SK-N-SH treated with all-trans-retinoic acid at 6 μM for 48 hours (cell line): ENCODE measurements at regions not wholly inside any gene's neighbourhood (a gene's known extent, or its start where the extent isn't known, plus 50 kb on each side); places are given as distances from the start of the nearest gene placed in this dataset.

Source experiments
- ATAC-seq: fragments of 200-7000 bp; cut with Tn5 transposase; 3 replicates; pipeline ENCODE4 v1.9.1; 2020; ENCODE audit warnings: mild to moderate bottlenecking, moderate library complexity
- ARNTL ChIP-seq: fragments of 450-650 bp; formaldehyde crosslinking; IDR thresholded peaks from 2 replicates; pipeline ENCODE4 v1.5.0; 2020; ENCODE audit warnings: low read depth, mild to moderate bottlenecking, moderate library complexity, borderline replicate concordance
- BACH2 ChIP-seq: fragments of 250-450 bp; sonication (Bioruptor Pico); IDR thresholded peaks from 2 replicates; pipeline ENCODE4 v1.9.0; 2021; ENCODE audit warnings: mild to moderate bottlenecking, borderline replicate concordance
- CSDC2 ChIP-seq: fragments of 250-450 bp; sonication (Bioruptor Pico); IDR thresholded peaks from 2 replicates; pipeline ENCODE4 v1.5.0; 2020; ENCODE audit warnings: mild to moderate bottlenecking, moderate library complexity
- ESRRG ChIP-seq: fragments of 250-450 bp; sonication (Bioruptor Pico); IDR thresholded peaks from 2 replicates; pipeline ENCODE4 v1.6.1; 2021; ENCODE audit warnings: mild to moderate bottlenecking
- GLIS3 ChIP-seq: fragments of 250-450 bp; sonication (Bioruptor Pico); IDR thresholded peaks from 2 replicates; pipeline ENCODE4 v1.5.0; 2020; ENCODE audit warnings: mild to moderate bottlenecking, moderate library complexity
- ISL1 ChIP-seq: fragments of 250-450 bp; sonication (Bioruptor Pico); IDR thresholded peaks from 2 replicates; pipeline ENCODE4 v2.1.2; 2022; ENCODE audit warnings: mild to moderate bottlenecking, moderate library complexity
- OSR1 ChIP-seq: fragments of 250-450 bp; sonication (Bioruptor Pico); IDR thresholded peaks from 2 replicates; pipeline ENCODE4 v1.8.0; 2022; ENCODE audit warnings: moderate library complexity, mild to moderate bottlenecking, inconsistent platforms
- RARB ChIP-seq: fragments of 250-450 bp; sonication (Bioruptor Pico); IDR thresholded peaks from 2 replicates; pipeline ENCODE4 v1.8.0; 2021; ENCODE audit warnings: mild to moderate bottlenecking, moderate library complexity
- SNAI2 ChIP-seq: fragments of 250-450 bp; sonication (Bioruptor Pico); IDR thresholded peaks from 2 replicates; pipeline ENCODE4 v1.5.0; 2020; ENCODE audit warnings: mild to moderate bottlenecking, moderate library complexity
- TCF4 ChIP-seq: fragments of 250-450 bp; sonication (Bioruptor Pico); IDR thresholded peaks from 2 replicates; pipeline ENCODE4 v1.8.0; 2021; ENCODE audit warnings: mild to moderate bottlenecking, moderate library complexity, borderline replicate concordance
- TOX ChIP-seq: fragments of 250-450 bp; sonication (Bioruptor Pico); IDR thresholded peaks from 2 replicates; pipeline ENCODE4 v1.8.0; 2021; ENCODE audit warnings: mild to moderate bottlenecking, moderate library complexity, borderline replicate concordance
- ZC3H10 ChIP-seq: fragments of 250-450 bp; sonication (Bioruptor Pico); IDR thresholded peaks from 2 replicates; pipeline ENCODE4 v1.5.1; 2021; ENCODE audit warnings: mild to moderate bottlenecking, moderate library complexity
- ZFP3 ChIP-seq: fragments of 250-450 bp; sonication (Bioruptor Pico); IDR thresholded peaks from 2 replicates; pipeline ENCODE4 v1.5.0; 2020; ENCODE audit warnings: mild to moderate bottlenecking, moderate library complexity
- ZFP30 ChIP-seq: fragments of 450-650 bp; formaldehyde crosslinking; IDR thresholded peaks from 2 replicates; pipeline ENCODE4 v1.5.0; 2022; ENCODE audit warnings: mild to moderate bottlenecking, moderate library complexity
- ZNF565 ChIP-seq: fragments of 450-650 bp; formaldehyde crosslinking; conservative IDR thresholded peaks from 2 replicates; pipeline ENCODE4 v1.5.0; 2020; ENCODE audit warnings: low read depth, mild to moderate bottlenecking, moderate library complexity
- ZNF70 ChIP-seq: fragments of 450-650 bp; formaldehyde crosslinking; IDR thresholded peaks from 2 replicates; pipeline ENCODE4 v1.5.0; 2020; ENCODE audit warnings: mild to moderate bottlenecking, moderate library complexity
- ZNF8 ChIP-seq: fragments of 450-650 bp; formaldehyde crosslinking; IDR thresholded peaks from 2 replicates; pipeline ENCODE4 v1.5.0; 2020; ENCODE audit warnings: mild to moderate bottlenecking, moderate library complexity
- TF ChIP-seq, protein P1 (sequence below): fragments of 250-450 bp; sonication (Bioruptor Pico); IDR thresholded peaks from 2 replicates; pipeline ENCODE4 v1.8.0; 2021; ENCODE audit warnings: low read depth, mild to moderate bottlenecking, moderate library complexity, borderline replicate concordance
- TF ChIP-seq, protein P2 (sequence below): fragments of 250-450 bp; sonication (Bioruptor Pico); IDR thresholded peaks from 2 replicates; pipeline ENCODE4 v1.8.0; 2020; ENCODE audit warnings: mild to moderate bottlenecking, moderate library complexity, borderline replicate concordance
- TF ChIP-seq, protein P3 (sequence below): fragments of 250-450 bp; sonication (Bioruptor Pico); IDR thresholded peaks from 2 replicates; pipeline ENCODE4 v1.5.1; 2021; ENCODE audit warnings: mild to moderate bottlenecking, moderate library complexity
- TF ChIP-seq, protein P4 (sequence below): fragments of 250-450 bp; sonication (Bioruptor Pico); IDR thresholded peaks from 2 replicates; pipeline ENCODE4 v1.5.0; 2020; ENCODE audit warnings: mild to moderate bottlenecking, moderate library complexity

DNA sequence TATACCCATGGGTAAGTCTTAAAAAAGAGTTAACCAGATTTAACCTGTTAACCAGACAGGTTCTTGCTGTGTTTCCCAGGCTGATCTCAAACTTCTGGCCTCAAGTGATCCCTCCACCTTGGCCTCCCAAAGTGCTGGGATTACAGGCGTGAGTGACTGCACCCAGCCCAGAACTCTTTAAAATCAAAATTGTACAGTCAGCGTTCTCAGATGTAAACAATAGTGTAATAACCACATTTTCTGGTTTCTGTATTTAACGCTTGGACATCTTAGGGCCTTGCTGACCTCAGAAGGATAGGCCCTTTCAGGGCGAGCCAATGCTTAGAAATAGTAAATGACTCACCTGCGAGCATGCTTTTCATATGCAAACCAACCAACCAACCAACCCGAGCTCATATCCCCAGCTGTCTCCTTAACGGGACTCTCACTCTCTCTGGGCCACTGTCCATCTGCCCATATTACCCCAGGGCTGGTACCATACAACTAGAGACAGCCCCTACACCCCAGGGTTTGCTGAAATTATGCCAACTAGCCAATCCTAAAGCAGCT is 415.0 kb upstream of the XYLT1 start (continued):
- TF ChIP-seq TCF4 (CRISPR knock-in tag) (no peak), TOX (CRISPR knock-in tag) (no peak)
- TF ChIP-seq, protein P1, sequence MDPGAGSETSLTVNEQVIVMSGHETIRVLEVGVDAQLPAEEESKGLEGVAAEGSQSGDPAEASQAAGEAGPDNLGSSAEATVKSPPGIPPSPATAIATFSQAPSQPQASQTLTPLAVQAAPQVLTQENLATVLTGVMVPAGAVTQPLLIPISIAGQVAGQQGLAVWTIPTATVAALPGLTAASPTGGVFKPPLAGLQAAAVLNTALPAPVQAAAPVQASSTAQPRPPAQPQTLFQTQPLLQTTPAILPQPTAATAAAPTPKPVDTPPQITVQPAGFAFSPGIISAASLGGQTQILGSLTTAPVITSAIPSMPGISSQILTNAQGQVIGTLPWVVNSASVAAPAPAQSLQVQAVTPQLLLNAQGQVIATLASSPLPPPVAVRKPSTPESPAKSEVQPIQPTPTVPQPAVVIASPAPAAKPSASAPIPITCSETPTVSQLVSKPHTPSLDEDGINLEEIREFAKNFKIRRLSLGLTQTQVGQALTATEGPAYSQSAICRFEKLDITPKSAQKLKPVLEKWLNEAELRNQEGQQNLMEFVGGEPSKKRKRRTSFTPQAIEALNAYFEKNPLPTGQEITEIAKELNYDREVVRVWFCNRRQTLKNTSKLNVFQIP (CRISPR knock-in tag): no peak
- TF ChIP-seq, all 23 proteins: peak for 0

DNA sequence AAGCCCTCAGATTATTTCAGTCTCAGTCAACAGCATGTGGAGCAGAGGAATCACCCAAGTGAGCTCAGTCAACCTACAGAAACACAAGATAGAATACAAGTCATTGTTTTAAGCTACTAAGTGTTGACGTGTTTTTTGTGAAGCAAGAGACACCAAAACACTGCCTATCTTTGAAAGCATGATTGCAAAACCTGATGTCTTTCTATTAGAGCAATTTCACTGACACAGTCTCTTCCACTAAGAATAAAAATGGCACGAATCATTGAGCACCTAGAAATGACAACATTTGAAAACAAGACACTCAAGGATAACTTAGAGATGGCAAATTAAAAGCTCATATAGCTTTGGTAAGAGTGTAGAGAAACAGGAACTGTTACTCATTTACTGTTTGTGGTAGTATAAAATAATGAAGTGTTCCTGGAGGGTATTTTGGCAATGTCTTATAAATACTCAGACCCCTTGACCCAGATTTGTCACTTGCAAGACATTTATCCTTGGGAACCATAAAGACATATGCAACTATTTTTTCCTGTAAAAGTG is 407.1 kb upstream of the XYLT1 start:
- ATAC-seq: no peak
- no peak for TF ChIP-seq ARNTL
- TF ChIP-seq BACH2 (CRISPR knock-in tag): no peak
- no peak for TF ChIP-seq ZNF8 (CRISPR knock-in tag)
- no peak for TF ChIP-seq ZFP3
- TF ChIP-seq ZNF70 (CRISPR knock-in tag): no peak
- TF ChIP-seq ZNF565 (CRISPR knock-in tag): no peak
- no peak for TF ChIP-seq OSR1 (CRISPR knock-in tag)
- TF ChIP-seq, protein P2, sequence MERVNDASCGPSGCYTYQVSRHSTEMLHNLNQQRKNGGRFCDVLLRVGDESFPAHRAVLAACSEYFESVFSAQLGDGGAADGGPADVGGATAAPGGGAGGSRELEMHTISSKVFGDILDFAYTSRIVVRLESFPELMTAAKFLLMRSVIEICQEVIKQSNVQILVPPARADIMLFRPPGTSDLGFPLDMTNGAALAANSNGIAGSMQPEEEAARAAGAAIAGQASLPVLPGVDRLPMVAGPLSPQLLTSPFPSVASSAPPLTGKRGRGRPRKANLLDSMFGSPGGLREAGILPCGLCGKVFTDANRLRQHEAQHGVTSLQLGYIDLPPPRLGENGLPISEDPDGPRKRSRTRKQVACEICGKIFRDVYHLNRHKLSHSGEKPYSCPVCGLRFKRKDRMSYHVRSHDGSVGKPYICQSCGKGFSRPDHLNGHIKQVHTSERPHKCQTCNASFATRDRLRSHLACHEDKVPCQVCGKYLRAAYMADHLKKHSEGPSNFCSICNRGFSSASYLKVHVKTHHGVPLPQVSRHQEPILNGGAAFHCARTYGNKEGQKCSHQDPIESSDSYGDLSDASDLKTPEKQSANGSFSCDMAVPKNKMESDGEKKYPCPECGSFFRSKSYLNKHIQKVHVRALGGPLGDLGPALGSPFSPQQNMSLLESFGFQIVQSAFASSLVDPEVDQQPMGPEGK (CRISPR knock-in tag): no peak
- TF ChIP-seq TOX (CRISPR knock-in tag): no peak
- TF ChIP-seq ZC3H10 (CRISPR knock-in tag): no peak
- no peak for TF ChIP-seq TCF4 (CRISPR knock-in tag)
- no peak for TF ChIP-seq GLIS3
- TF ChIP-seq, protein P3, sequence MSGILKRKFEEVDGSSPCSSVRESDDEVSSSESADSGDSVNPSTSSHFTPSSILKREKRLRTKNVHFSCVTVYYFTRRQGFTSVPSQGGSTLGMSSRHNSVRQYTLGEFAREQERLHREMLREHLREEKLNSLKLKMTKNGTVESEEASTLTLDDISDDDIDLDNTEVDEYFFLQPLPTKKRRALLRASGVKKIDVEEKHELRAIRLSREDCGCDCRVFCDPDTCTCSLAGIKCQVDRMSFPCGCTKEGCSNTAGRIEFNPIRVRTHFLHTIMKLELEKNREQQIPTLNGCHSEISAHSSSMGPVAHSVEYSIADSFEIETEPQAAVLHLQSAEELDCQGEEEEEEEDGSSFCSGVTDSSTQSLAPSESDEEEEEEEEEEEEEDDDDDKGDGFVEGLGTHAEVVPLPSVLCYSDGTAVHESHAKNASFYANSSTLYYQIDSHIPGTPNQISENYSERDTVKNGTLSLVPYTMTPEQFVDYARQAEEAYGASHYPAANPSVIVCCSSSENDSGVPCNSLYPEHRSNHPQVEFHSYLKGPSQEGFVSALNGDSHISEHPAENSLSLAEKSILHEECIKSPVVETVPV (CRISPR knock-in tag): no peak
- TF ChIP-seq RARB (CRISPR knock-in tag): no peak
- no peak for TF ChIP-seq SNAI2
- TF ChIP-seq, protein P4, sequence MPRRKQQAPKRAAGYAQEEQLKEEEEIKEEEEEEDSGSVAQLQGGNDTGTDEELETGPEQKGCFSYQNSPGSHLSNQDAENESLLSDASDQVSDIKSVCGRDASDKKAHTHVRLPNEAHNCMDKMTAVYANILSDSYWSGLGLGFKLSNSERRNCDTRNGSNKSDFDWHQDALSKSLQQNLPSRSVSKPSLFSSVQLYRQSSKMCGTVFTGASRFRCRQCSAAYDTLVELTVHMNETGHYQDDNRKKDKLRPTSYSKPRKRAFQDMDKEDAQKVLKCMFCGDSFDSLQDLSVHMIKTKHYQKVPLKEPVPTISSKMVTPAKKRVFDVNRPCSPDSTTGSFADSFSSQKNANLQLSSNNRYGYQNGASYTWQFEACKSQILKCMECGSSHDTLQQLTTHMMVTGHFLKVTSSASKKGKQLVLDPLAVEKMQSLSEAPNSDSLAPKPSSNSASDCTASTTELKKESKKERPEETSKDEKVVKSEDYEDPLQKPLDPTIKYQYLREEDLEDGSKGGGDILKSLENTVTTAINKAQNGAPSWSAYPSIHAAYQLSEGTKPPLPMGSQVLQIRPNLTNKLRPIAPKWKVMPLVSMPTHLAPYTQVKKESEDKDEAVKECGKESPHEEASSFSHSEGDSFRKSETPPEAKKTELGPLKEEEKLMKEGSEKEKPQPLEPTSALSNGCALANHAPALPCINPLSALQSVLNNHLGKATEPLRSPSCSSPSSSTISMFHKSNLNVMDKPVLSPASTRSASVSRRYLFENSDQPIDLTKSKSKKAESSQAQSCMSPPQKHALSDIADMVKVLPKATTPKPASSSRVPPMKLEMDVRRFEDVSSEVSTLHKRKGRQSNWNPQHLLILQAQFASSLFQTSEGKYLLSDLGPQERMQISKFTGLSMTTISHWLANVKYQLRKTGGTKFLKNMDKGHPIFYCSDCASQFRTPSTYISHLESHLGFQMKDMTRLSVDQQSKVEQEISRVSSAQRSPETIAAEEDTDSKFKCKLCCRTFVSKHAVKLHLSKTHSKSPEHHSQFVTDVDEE: no peak
- TF ChIP-seq, protein P1 (CRISPR knock-in tag): no peak
- TF ChIP-seq ISL1: no peak
- no peak for TF ChIP-seq ZFP30 (CRISPR knock-in tag)
- TF ChIP-seq, all 23 proteins: peak for 0

DNA sequence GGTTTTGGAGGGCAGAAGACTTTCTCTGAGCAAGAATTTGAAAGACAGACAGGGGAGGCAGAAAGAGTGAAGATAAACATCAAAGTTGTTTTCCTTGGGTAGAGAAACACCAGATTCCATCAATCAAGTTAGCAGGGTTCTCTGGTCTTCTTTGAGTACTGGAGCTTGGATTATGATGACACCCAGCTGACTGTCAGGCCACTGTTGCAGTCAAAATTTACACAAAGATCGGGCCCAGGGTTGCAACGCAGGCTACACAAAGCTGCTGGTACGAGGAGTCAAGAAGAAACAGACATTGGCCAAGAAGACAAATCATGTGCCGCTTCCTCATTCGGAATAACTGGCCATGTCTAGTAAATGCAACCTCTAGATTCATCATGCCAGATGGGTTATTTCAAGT is 396.2 kb upstream of the XYLT1 start:
- no peak for ATAC-seq
- TF ChIP-seq SNAI2: no peak
- TF ChIP-seq CSDC2 (CRISPR knock-in tag): no peak
- TF ChIP-seq ESRRG (CRISPR knock-in tag): no peak
- TF ChIP-seq GLIS3: no peak
- TF ChIP-seq, protein P3 (CRISPR knock-in tag): no peak
- TF ChIP-seq ZNF70 (CRISPR knock-in tag): no peak
- no peak for TF ChIP-seq TCF4 (CRISPR knock-in tag)
- TF ChIP-seq ZFP3: no peak
- no peak for TF ChIP-seq ZNF565 (CRISPR knock-in tag)
- TF ChIP-seq, protein P1 (CRISPR knock-in tag): no peak
- no peak for TF ChIP-seq ISL1
- TF ChIP-seq, all 23 proteins: peak for 0
